ENCODE measurements at regions not wholly inside any gene's neighbourhood (a gene's known extent, or its start where the extent isn't known, plus 50 kb on each side); places are given as distances from the start of the nearest gene placed in this dataset.

DNA sequence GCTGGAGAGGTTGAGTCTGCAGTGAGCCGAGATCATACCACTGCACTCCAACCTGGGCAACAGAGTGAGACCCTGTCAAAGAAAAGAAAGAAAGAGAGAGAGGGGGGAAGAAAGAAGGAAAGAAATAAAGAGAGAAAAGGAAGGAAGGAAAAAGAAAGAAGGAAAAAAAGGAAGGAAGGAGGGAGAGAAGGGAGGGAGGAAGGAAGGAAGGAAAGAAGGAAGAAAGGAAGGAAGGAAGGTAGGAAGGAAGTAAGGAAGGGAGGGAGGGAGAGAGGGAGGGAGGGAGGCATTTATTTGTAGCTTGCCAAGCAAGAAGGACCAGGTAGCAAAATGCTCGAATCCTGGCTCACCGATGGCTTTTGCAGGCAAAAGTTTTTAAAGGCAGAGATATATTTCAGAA, 74.5 kb upstream of the BAIAP2L1 start:
- Histone ChIP-seq H2AFZ (no peak overlapping the region), H3K9me3 (ENCODE audit: low read depth) (no peaks in the 10 kb centered on the region), H3K4me1 (ENCODE audit: insufficient read depth) (no peaks in the 10 kb centered on the region), H3K9me2 (replicated peaks; ENCODE audit: insufficient read depth) (no peaks in the 10 kb centered on the region), H4K20me1 (ENCODE audit: insufficient read depth, poor library complexity, severe bottlenecking) (no peaks in the 10 kb centered on the region), H3K4me3 (no peak overlapping the region), H3K36me3 (replicated peaks; ENCODE audit: insufficient read depth, low read depth) (no peaks in the 10 kb centered on the region), H3K4me2 (no peak overlapping the region), H3K27ac (no peak overlapping the region), H3K79me2 (no peaks in the 10 kb centered on the region), H3K27me3 (peaks cover under 1% of the 10 kb centered on the region)
- TF ChIP-seq, protein P1, sequence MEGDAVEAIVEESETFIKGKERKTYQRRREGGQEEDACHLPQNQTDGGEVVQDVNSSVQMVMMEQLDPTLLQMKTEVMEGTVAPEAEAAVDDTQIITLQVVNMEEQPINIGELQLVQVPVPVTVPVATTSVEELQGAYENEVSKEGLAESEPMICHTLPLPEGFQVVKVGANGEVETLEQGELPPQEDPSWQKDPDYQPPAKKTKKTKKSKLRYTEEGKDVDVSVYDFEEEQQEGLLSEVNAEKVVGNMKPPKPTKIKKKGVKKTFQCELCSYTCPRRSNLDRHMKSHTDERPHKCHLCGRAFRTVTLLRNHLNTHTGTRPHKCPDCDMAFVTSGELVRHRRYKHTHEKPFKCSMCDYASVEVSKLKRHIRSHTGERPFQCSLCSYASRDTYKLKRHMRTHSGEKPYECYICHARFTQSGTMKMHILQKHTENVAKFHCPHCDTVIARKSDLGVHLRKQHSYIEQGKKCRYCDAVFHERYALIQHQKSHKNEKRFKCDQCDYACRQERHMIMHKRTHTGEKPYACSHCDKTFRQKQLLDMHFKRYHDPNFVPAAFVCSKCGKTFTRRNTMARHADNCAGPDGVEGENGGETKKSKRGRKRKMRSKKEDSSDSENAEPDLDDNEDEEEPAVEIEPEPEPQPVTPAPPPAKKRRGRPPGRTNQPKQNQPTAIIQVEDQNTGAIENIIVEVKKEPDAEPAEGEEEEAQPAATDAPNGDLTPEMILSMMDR (IDR thresholded peaks at IDR 0.05; ENCODE audit: poor library complexity), result no peak
- TF ChIP-seq EZH2phosphoT487 (IDR thresholded peaks at IDR 0.05; ENCODE audit: low read depth, severe bottlenecking, unreplicated experiment), result no peak
- TF ChIP-seq EZH2 (IDR thresholded peaks at IDR 0.05; ENCODE audit: borderline replicate concordance), result no peak
- WGBS (ENCODE audit: low lambda C conversion rate, missing lambda C conversion rate), result 91% methylated on average over 3 of the region's 3 CpGs
- no peak for DNase-seq (ENCODE audit: low spot score)

DNA sequence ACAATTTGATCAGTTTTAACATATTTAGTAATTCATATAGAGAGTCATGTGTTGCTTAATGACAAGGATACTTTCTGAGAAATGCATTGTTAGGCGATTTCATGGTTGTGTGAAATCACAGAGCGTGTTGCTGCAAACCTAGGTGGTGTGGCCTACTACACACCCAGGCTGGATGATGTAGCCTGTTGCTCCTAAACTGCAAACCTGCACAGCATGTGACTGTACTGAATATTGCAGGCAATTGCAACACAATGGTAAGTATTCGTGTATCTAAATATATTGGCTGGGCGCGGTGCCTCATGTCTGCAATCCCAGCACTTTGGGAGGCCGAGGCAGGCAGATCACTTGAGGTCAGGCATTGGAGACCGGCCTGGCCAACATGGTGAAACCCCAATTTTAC, 73.7 kb upstream of the BAIAP2L1 start:
- Histone ChIP-seq H3K9me2 (replicated peaks; ENCODE audit: insufficient read depth) (no peaks in the 10 kb centered on the region), H3K4me1 (ENCODE audit: insufficient read depth) (no peaks in the 10 kb centered on the region)

DNA sequence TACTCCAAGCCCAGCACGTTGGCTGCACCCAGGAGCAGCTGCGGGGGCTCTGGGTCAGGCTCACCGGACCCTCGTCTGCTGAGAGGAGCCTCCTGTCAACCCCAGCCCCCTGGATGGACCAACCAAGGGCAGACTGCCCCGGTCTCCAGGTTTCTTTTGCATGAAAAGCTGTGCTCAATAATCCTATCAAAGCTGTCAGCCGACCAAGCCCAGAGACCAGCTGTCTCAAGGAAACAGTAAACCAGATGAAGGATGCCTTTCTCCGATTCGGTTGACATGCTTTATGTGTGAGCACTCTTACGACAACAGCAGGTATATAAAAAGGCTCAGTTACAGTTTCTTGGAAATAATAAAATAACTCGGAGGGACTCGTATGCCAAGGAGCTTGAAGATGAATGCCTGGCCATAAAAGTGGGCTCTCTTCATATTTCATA, 71.6 kb upstream of the BAIAP2L1 start:
- 68% methylated on average over 11 of the region's 11 CpGs for WGBS (ENCODE audit: low lambda C conversion rate, missing lambda C conversion rate)

More for the DNA sequence above, 73.7 kb upstream of the BAIAP2L1 start:
- H3K4me2 ChIP-seq, result no peak overlapping the region
- H4K20me1 ChIP-seq (ENCODE audit: insufficient read depth, poor library complexity, severe bottlenecking), result no peaks in the 10 kb centered on the region
- no peak overlapping the region for H3K27ac ChIP-seq
- H3K4me3 ChIP-seq, result no peak overlapping the region
- no peaks in the 10 kb centered on the region for H3K79me2 ChIP-seq
- no peaks in the 10 kb centered on the region for H3K36me3 ChIP-seq (replicated peaks; ENCODE audit: insufficient read depth, low read depth)
- peaks cover 8% of the 10 kb centered on the region for H3K27me3 ChIP-seq
- no peak overlapping the region for H2AFZ ChIP-seq
- TF ChIP-seq EZH2phosphoT487 (IDR thresholded peaks at IDR 0.05; ENCODE audit: low read depth, severe bottlenecking, unreplicated experiment), result no peak
- TF ChIP-seq, protein P1 (IDR thresholded peaks at IDR 0.05; ENCODE audit: poor library complexity), result no peak
- no peak for TF ChIP-seq EZH2 (IDR thresholded peaks at IDR 0.05; ENCODE audit: borderline replicate concordance)
- no peak for DNase-seq (ENCODE audit: low spot score)
- 96% methylated on average over 7 of the region's 7 CpGs for WGBS (ENCODE audit: low lambda C conversion rate, missing lambda C conversion rate)
- no peaks in the 10 kb centered on the region for H3K9me3 ChIP-seq (ENCODE audit: low read depth)

More for the DNA sequence above, 71.6 kb upstream of the BAIAP2L1 start:
- Histone ChIP-seq H3K27me3 (peaks cover 8% of the 10 kb centered on the region), H3K4me1 (ENCODE audit: insufficient read depth) (no peaks in the 10 kb centered on the region), H3K4me2 (no peak overlapping the region), H3K36me3 (replicated peaks; ENCODE audit: insufficient read depth, low read depth) (no peaks in the 10 kb centered on the region), H2AFZ (no peak overlapping the region), H3K79me2 (no peaks in the 10 kb centered on the region), H3K9me2 (replicated peaks; ENCODE audit: insufficient read depth) (no peaks in the 10 kb centered on the region), H3K4me3 (no peak overlapping the region), H3K27ac (peak overlapping the region; percentile 9), H4K20me1 (ENCODE audit: insufficient read depth, poor library complexity, severe bottlenecking) (no peaks in the 10 kb centered on the region), H3K9me3 (ENCODE audit: low read depth) (no peaks in the 10 kb centered on the region)
- DNase-seq (ENCODE audit: low spot score), result peak; percentile 13
- TF ChIP-seq EZH2phosphoT487 (IDR thresholded peaks at IDR 0.05; ENCODE audit: low read depth, severe bottlenecking, unreplicated experiment), result no peak
- TF ChIP-seq EZH2 (IDR thresholded peaks at IDR 0.05; ENCODE audit: borderline replicate concordance), result no peak
- TF ChIP-seq, protein P1 (IDR thresholded peaks at IDR 0.05; ENCODE audit: poor library complexity), result no peak
